ENCODE measurements at regions not wholly inside any gene's neighbourhood (a gene's known extent, or its start where the extent isn't known, plus 50 kb on each side); places are given as distances from the start of the nearest gene placed in this dataset.
A peak's percentile ranks its signal among the peaks of the same experiment; 100 is the strongest.

DNA sequence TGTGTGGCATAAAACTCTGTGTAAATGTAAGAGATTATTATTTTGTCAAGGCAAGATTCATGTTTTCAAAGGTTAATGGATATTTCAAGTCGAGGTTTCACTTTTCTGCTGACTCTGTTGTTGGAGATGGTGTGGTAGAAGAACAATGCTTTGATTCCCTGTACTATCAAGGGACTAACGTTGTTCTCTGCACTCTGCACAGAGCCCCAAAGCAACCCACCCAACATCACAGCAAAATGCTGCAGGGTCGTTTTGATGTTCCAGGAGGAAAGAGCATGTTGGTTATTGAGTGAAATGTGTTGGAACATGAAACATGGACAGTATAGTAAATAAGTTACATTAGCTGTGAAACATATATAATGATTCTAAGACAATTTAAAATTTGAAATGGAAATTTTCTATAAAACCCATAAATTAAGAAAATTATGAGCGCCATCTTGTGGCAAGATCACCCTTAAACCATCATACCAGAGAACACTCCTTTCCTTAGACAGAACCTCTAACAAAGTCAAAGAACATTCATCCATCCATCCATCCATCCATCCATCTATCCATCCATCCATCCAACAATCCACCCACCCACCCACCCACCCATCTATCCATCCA, 164.4 kb upstream of the ZBED5 start:
- no peaks in the 10 kb centered on the region for H3K79me2 ChIP-seq
- 41% methylated on average over 4 of the region's 4 CpGs for WGBS (ENCODE audit: low lambda C conversion rate, missing lambda C conversion rate)
- no peak overlapping the region for H3K4me2 ChIP-seq
- no peak overlapping the region for H3K4me3 ChIP-seq
- H3K4me1 ChIP-seq (ENCODE audit: insufficient read depth) = no peaks in the 10 kb centered on the region
- H2AFZ ChIP-seq = no peak overlapping the region
- no peaks in the 10 kb centered on the region for H4K20me1 ChIP-seq (ENCODE audit: insufficient read depth, poor library complexity, severe bottlenecking)
- H3K36me3 ChIP-seq (replicated peaks; ENCODE audit: insufficient read depth, low read depth) = no peaks in the 10 kb centered on the region
- no peaks in the 10 kb centered on the region for H3K9me2 ChIP-seq (replicated peaks; ENCODE audit: insufficient read depth)
- DNase-seq (ENCODE audit: low spot score) = peak; percentile 42
- no peak for TF ChIP-seq EZH2phosphoT487 (IDR thresholded peaks at IDR 0.05; ENCODE audit: low read depth, severe bottlenecking, unreplicated experiment)
- TF ChIP-seq EZH2 (IDR thresholded peaks at IDR 0.05; ENCODE audit: borderline replicate concordance) = no peak
- TF ChIP-seq, protein P1, sequence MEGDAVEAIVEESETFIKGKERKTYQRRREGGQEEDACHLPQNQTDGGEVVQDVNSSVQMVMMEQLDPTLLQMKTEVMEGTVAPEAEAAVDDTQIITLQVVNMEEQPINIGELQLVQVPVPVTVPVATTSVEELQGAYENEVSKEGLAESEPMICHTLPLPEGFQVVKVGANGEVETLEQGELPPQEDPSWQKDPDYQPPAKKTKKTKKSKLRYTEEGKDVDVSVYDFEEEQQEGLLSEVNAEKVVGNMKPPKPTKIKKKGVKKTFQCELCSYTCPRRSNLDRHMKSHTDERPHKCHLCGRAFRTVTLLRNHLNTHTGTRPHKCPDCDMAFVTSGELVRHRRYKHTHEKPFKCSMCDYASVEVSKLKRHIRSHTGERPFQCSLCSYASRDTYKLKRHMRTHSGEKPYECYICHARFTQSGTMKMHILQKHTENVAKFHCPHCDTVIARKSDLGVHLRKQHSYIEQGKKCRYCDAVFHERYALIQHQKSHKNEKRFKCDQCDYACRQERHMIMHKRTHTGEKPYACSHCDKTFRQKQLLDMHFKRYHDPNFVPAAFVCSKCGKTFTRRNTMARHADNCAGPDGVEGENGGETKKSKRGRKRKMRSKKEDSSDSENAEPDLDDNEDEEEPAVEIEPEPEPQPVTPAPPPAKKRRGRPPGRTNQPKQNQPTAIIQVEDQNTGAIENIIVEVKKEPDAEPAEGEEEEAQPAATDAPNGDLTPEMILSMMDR (IDR thresholded peaks at IDR 0.05; ENCODE audit: poor library complexity) = peak; percentile 66
- no peaks in the 10 kb centered on the region for H3K27me3 ChIP-seq
- H3K27ac ChIP-seq = no peak overlapping the region
- no peaks in the 10 kb centered on the region for H3K9me3 ChIP-seq (ENCODE audit: low read depth)

GRCh38 chr11:11021563-11021962, 163.7 kb upstream of the ZBED5 start:
- WGBS (ENCODE audit: low lambda C conversion rate, missing lambda C conversion rate) = 85% methylated on average over 4 of the region's 4 CpGs
- Histone ChIP-seq H4K20me1 (ENCODE audit: insufficient read depth, poor library complexity, severe bottlenecking) (no peaks in the 10 kb centered on the region), H3K4me1 (ENCODE audit: insufficient read depth) (no peaks in the 10 kb centered on the region), H3K27me3 (no peaks in the 10 kb centered on the region), H3K4me3 (no peak overlapping the region), H3K27ac (no peak overlapping the region), H3K4me2 (no peak overlapping the region), H2AFZ (no peak overlapping the region), H3K9me3 (ENCODE audit: low read depth) (no peaks in the 10 kb centered on the region), H3K79me2 (no peaks in the 10 kb centered on the region), H3K9me2 (replicated peaks; ENCODE audit: insufficient read depth) (no peaks in the 10 kb centered on the region), H3K36me3 (replicated peaks; ENCODE audit: insufficient read depth, low read depth) (no peaks in the 10 kb centered on the region)
- TF ChIP-seq EZH2 (IDR thresholded peaks at IDR 0.05; ENCODE audit: borderline replicate concordance) (no peak), EZH2phosphoT487 (IDR thresholded peaks at IDR 0.05; ENCODE audit: low read depth, severe bottlenecking, unreplicated experiment) (no peak)
- no peak for DNase-seq (ENCODE audit: low spot score)

- Histone ChIP-seq H3K4me3 (no peak overlapping the region), H2AFZ (no peak overlapping the region), H4K20me1 (ENCODE audit: insufficient read depth, poor library complexity, severe bottlenecking) (no peaks in the 10 kb centered on the region), H3K9me2 (replicated peaks; ENCODE audit: insufficient read depth) (no peaks in the 10 kb centered on the region), H3K27me3 (no peaks in the 10 kb centered on the region), H3K4me2 (no peak overlapping the region), H3K36me3 (replicated peaks; ENCODE audit: insufficient read depth, low read depth) (no peaks in the 10 kb centered on the region), H3K9me3 (ENCODE audit: low read depth) (no peaks in the 10 kb centered on the region), H3K79me2 (no peaks in the 10 kb centered on the region), H3K27ac (no peak overlapping the region), H3K4me1 (ENCODE audit: insufficient read depth) (no peaks in the 10 kb centered on the region)
- DNase-seq (ENCODE audit: low spot score) = no peak
- WGBS (ENCODE audit: low lambda C conversion rate, missing lambda C conversion rate) = 44% methylated on average over 6 of the region's 6 CpGs
- TF ChIP-seq EZH2 (IDR thresholded peaks at IDR 0.05; ENCODE audit: borderline replicate concordance) (no peak), EZH2phosphoT487 (IDR thresholded peaks at IDR 0.05; ENCODE audit: low read depth, severe bottlenecking, unreplicated experiment) (no peak)
- TF ChIP-seq, protein P1 (IDR thresholded peaks at IDR 0.05; ENCODE audit: poor library complexity) = no peak
Observed at GRCh38 chr11:11020747-11021149, 162.9 kb upstream of the ZBED5 start.

- Histone ChIP-seq H3K4me2 (no peak overlapping the region), H4K20me1 (ENCODE audit: insufficient read depth, poor library complexity, severe bottlenecking) (no peaks in the 10 kb centered on the region), H3K36me3 (replicated peaks; ENCODE audit: insufficient read depth, low read depth) (no peaks in the 10 kb centered on the region), H3K4me1 (ENCODE audit: insufficient read depth) (no peaks in the 10 kb centered on the region), H3K4me3 (no peak overlapping the region), H3K79me2 (no peaks in the 10 kb centered on the region), H3K27me3 (no peaks in the 10 kb centered on the region), H3K27ac (no peak overlapping the region), H3K9me3 (ENCODE audit: low read depth) (no peaks in the 10 kb centered on the region), H2AFZ (no peak overlapping the region), H3K9me2 (replicated peaks; ENCODE audit: insufficient read depth) (no peaks in the 10 kb centered on the region)
- DNase-seq (ENCODE audit: low spot score) = no peak
- WGBS (ENCODE audit: low lambda C conversion rate, missing lambda C conversion rate) = 89% methylated on average over 11 of the region's 12 CpGs
- TF ChIP-seq, protein P1 (IDR thresholded peaks at IDR 0.05; ENCODE audit: poor library complexity) = no peak
- TF ChIP-seq EZH2 (IDR thresholded peaks at IDR 0.05; ENCODE audit: borderline replicate concordance) (no peak), EZH2phosphoT487 (IDR thresholded peaks at IDR 0.05; ENCODE audit: low read depth, severe bottlenecking, unreplicated experiment) (no peak)
Observed at GRCh38 chr11:11020219-11020726, 162.4 kb upstream of the ZBED5 start.

Data from hepatocyte (in vitro differentiated cells).